H4 (cell line): ENCODE measurements at regions not wholly inside any gene's neighbourhood (a gene's known extent, or its start where the extent isn't known, plus 50 kb on each side); places are given as distances from the start of the nearest gene placed in this dataset.
"Not testable (repeated sequence)": the region's sequence is repeated elsewhere in the genome, so short reads cannot be mapped to it uniquely, and the experiment has no call there.

Experiments
- DNase-seq: peaks from one replicate; pipeline ENCODE4 v3.0.0-alpha.2; 2015; ENCODE audit warnings: low spot score

DNA sequence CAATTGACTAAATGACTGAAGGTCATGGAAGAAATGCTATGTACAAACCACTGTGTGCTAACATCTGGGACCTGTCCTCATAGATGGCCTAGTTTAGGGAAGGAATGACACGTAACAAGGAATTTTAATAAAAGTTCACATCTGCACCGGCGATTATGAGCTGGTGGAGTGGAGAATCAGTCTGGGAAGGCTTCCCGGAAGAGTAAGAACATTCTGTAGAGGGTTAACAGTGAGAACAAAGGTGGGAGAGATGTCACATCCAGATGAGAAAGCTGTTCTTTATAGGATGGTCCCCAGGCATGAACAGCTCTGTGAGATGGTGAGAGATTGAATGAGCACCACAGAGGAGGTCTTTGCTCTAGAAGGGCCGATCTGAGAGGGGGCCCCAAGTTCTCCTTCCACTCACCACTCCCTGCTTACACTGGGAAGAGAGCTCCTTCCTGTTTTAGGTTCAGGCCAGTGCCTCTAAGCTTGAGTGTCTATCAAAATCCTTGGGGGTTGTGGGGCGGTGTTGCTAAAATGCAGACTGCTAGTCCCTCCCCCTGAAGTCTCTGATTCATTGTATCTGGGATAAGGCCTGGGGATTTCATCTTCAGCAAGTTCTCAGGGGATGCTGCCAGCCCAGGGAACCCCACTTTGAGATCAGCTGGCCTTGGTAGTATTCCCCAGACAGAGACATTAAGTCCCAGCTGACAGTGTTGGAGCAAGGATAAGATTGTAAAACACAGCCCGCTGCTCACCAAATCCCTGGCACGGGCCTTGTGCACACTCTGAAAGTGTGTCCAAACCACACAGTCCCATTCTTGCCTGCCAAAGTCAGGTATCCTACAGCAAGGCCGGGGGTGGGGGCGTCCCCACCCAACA is 294.7 kb upstream of the MAF start:
- DNase-seq = no peak

DNA sequence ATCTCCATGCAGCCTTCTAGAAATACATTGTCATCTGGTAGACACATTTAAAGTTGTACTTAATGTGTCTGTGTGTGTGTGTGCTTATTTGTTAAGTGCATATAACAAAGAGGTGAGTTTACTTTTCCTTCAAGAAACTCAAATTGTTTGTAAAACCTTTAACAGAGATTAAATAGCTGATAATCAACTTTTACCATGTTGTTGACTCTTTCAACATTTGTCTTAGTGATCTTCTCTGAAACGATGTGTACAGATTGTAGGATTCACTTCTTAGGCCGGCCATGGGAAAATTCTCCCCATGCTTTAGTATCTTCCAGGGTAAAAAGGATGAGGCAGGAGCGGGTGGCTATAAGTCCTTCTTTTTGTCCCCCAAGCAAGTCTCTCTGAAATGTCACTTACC is 292.9 kb upstream of the MAF start:
- DNase-seq = no peak

DNA sequence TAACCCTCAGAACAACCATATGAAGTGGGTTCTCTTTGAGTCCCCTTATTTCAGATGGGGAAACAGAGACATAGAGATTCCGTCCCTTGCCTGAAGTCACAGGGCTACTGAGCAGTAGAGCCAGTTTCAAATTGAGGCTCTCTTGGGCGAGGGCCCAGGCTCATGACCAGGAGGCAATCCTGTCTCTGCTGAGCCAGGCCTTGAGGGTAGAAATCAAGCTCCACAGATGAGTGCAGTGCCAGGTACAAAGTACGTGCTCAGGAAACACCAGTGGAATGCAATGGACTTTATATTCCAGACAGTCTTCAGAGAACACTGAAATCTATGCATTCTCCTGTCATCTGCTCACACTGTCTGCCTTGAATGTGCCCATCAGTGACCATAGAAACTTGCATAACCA is 291.7 kb upstream of the MAF start:
- no peak for DNase-seq

DNA sequence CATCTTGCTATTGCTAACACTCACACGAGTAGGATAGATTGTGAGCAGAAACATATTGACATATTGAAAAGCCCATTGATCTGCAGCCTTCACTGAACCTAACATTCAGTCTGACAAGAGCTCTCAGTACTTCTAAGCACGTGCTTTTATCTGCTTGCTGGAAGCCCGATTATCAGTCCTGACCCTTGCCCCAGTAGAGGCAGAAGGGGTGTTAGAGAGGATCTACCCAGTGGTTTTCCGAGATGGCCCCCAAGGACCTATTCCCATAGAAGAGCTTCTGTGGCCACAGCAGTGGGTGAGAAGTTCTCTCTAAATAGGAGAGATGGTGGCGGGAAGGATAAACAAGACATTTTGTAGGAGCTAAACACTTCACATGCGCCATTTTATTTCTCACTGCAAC is 290.9 kb upstream of the MAF start:
- no peak for DNase-seq

DNA sequence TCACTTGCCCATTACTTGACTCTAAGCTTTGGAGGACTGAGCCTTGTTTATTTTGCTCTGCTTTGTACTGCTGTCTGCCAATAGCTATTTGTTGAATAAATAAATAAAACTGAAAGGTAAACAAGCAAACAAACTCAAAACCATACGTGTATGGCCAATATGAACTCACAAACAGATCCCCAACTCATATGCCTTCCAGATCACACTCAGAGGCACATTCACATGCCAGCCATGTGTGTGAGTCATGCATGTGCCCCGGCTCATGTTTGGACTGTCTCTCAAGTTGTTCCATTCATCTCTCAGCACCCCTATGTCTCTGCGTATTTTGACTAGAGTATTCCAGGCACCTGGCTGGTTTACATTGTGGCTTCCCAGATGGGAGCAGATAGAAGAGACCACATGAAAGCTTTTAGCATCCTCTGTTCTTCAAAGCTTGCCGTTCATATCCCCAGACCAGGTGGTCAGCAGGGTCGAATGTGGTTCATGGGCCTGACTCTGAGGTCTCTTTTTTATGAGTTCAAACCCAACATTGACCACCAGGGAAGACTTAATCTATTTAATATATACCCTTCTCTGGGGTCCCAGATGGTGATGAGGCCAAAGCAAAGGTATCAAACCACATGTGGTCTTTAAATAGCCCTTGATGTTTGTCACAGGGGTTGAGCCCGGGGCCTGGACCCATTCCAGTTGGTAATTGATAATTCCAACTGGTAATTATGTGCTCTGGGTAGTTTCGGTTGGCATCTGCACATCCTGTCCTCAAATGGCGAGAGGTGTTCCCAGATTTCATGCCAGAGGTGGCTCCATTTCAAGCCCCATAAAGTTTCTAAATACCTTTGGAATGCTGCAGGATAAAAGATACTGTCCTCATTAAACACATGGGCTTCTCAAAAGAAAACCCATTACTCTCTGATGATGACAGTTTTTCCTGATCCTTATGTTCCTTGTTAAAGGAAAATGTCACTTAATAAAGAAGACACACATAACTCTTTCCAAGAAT is 287.3 kb upstream of the MAF start:
- DNase-seq = no peak

DNA sequence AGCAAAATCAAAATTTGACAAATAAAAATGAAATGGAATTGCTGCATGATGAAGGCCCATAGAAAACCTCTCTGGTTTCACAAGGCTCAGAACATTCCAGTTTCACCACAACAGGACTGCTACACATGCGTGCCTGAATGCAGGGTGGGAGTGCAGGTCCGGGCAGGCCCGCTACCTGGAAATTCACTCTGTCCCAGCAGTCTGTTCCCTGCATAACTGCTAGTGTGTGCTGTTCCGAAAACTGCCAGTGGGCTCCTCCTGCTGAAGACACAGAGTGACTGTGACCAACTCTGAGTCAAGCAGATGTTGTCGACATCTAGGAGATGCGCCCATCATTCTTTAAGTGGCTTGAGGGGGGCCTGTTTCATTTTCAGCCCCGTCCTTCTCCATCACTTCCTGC is 284.8 kb upstream of the MAF start:
- no peak for DNase-seq

DNA sequence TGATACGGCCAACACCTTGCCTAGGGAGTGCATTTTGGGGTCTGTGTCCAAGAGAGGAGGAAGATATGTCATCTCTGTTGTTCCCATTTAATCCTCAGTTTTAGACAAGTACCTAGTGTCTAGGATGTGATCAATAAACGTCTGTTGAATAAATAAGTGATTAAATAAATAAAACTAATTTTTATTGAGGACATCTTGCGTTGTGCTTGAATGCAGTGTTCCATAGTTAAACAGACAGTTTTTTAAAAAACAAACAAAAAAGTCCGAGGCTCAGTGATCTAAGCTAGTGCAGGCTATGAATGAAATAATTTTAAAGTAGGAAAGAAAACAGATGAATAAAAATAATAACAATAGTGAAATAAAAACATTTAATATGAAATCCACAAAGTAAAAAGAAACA is 283.0 kb upstream of the MAF start:
- DNase-seq = no peak

DNA sequence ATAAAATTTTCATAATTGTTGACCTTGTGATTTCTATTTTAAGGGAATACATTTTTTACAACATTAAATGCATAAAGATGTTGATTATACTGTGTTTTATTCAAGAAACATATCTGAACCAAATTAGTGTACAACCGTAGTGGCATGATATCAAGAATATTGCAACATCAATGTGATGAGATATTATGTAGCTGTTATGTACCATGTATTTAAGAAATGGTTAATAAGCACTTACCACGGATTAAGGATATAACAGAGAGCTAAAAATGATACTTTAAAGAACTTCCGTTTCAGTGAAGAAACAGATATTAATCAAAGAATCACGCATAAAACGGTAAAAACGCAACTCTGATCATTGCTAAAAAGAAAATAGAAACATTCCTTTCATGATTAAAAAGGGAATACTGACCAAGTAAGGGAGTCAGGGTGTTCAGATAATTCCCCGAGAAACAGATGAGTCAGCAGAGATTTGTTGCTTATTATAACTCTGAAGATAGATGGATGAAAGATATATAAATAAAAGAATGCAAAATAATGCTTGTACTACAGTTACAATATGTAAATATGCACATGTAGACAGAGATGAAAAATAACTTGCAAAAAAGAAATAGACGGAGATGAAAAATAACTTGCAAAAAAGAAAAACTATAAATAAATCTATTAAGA is 281.9 kb upstream of the MAF start:
- DNase-seq = no peak

DNA sequence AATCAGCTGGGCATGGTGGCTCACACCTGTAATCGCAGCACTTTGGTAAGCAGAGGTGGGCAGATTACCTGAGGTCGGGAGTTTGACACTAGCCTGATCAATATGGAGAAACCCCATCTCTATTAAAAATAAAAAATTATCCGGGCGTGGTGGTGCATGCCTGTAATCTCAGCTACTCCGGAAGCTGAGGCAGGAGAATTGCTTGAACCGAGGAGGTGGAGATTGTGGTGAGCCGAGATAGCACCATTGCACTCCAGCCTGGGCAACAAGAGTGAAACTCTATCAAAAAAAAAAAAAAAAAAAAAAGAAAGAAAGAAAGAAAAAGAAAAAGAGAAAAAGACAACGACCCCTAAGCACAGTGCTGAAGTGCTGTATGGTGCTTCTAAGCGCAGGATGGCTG is 280.6 kb upstream of the MAF start:
- not testable (repeated sequence) for DNase-seq

DNA sequence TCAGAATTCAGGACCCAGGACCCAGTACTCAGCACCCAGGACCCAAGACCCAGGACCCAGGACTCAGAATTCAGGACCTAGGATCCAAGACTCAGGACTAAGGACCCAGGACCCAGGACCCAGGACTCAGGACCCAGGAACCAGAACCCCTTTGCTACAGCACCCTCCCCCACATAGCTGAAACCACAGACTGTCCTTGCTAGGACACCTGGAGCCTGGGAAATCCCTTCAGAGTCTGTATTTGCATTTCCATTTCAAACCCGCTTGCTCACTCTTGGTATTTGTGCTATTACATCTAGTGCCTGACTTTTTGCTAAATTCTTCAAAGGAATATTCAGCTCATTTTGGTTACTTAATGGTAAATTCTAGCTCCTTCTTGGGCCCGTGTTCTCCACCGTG is 275.8 kb upstream of the MAF start:
- no peak for DNase-seq

DNA sequence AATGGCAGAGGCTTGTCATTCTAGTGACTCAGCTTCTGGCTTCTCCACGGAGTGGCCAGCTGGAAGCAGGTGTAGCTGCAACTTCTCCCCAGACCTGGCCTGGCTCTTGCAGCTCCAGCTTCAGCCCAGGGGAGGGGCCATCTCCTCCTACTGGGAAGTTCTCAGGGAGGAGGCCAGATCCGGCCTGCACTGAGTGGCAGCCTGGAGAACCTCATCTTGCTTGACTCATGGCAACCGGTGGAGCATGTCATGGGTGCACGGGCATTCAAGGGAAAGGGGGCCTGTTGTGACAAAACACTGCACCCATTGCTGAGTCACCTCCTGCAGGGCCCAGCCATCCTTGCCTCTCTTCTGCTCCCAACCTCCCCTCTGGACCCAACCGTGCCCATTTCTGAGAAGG is 273.9 kb upstream of the MAF start:
- DNase-seq = peak; percentile 29

DNA sequence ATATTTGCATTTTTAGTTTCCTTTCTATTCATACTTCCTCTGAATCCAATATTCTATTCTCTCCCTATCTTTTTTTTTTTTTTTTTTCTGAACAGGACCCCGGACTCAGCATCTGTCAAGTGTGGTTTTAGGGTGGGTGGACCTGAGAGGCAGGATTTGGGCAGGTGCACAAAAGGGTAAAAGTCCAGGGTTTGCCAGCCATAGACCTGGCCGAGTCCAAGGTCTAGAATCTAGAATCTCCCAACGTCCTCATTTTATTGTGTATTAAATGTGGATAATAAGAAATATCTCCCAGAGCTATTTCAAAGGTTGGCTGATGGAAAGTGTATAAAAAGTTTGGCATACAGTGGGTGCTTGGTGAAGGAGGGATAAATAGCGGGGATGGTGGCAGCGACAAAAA is 273.3 kb upstream of the MAF start:
- no peak for DNase-seq

DNA sequence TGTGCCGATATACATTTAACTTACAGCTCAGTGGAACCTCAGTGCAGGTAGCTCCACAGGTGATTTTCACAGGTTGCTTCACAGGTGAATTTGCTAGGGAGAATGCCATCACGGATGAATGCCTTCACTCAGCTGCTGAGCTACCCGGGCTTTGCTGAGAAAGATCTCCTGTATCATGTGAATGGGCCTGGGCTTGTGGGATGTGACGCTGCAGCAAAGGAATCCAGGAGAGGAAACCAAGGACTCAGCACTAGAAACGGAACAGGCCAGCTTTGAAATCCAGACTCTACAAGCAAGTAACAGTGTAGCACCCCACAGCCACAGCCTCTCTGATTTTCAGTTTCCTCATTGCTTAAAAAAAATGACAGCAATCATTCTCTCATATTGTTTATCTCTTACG is 271.4 kb upstream of the MAF start:
- DNase-seq = no peak

DNA sequence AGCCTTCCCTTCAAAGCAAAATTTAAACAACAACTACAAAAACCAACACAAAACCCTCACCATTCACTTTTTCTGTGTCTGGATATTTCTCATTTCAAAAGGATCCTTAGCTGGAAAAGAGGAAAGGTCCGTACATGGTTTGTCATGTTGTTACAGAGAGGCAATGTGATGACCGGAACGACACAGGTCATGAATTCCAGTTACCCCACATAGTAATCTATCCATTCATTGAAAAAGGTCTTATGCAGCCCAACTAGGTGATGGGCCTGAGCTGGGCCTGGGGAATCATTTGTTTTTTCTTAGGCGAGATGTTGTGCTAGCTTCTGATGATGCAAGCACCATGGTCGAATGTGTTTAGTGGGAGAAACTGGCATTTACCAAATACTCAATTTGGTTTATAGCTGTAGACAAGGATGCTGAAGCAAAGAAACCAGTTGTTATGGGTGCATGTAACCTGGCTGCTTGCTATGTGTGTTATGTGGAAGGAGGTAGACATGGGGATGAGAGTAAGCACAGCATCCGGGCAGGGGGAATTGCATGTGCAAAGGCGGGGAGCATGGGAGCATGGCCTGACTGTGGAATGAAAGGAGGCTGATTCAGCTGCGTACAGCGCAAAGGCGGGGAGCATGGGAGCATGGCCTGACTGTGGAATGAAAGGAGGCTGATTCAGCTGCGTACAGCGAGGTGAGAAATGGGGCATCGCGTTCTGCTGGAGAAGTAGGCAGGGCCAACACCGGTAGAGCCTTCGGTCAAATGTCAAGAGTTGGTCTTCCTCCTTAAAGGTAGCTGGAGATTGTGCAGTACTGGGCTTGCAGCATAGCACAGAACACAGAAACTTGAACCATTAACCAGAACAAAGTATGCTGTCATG is 269.7 kb upstream of the MAF start:
- DNase-seq = no peak

DNA sequence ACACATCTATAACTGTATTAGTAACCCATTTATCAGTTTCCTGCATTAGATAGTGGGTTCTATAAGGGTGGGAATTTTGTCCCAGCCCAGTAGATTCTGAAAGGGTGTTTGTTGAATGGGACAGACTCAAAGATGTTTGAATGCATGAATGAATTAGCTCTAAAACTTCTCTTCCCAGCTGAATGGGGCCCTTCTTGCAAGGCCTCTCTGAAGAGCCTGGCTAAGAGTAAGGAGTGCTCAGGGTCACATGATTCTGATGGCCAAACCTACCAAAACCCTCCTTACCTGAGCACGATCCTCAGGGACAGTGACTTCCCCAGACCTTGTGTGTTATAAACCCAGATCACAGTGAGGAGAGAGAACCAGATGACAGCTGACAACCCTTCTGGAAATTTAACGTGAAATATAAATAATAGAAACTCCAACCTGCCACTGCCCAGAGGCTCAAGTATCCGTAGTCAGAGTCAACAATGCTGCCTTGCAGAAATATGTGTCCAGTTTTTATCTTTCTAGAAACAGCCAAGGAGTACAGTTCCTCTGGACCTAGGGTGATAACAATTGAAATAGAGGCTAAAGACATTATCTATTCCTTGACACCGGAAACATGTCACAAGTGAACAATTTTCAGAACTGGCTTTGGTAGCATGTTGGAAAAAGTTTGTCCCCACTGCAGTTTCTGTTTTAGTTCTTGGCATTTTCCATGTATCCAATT is 268.9 kb upstream of the MAF start:
- no peak for DNase-seq

DNA sequence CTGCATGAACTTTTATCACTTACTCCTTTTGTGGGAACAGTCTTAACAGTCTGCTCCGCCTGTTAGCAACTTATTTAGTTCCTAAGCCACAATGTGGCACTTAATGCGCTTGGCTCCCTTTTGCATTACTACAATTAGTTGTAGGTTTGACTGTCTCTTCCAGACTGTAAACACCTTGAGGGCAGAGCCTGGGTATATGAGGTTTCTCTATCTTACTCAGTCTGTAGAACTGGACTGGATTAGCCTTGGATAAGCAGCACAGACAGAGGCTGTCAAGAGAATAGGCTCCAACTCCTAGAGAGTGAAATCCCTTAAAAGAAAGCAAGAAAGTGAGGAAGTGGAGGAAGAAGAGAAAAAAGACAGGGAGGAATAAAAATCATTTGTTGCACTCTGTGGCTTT is 268.3 kb upstream of the MAF start:
- no peak for DNase-seq

DNA sequence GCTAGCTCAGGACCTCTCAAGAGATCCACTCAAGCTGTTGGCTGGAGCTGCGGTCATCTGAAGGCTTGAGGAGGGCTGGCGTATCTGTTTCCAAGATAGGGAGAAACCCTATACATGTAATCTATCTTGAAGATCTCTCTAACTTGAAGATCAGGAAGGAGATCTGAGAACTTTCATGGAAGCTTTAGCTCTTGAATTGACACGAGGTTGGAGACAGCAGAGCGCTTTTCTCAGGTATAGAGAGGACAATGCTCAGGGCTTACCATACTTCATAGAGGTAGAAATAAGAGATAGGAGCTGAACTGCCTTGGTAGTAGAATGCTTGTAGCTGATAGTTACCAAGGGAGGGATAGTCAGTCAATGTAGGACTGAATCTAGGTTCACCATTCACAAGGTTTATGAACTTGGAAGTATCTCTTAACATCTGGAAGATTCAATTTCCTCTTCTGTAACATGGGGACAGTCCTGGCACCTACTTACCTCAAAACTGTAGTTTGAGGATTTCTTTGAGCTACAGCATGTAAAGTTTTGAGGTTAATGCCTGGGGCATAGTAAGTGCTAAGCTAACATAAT is 267.0 kb upstream of the MAF start:
- no peak for DNase-seq

DNA sequence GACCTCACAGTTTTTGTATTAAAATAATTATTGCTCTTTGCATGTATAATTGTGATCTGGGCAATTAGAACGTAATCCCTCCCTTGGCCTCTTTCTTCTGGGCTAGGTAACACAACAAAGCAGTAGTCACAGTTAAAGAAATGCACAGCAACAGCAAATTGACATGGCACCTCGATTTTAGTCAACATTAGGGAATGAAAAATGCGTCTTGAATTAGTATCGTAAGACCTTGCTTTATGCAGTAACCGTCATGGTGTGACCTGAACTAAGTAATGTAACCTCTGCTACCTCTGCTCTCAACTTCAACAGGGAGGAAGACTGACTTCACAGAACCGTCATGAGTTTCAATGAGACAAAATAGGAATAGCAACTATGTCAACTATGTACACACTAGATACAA is 265.4 kb upstream of the MAF start:
- no peak for DNase-seq

DNA sequence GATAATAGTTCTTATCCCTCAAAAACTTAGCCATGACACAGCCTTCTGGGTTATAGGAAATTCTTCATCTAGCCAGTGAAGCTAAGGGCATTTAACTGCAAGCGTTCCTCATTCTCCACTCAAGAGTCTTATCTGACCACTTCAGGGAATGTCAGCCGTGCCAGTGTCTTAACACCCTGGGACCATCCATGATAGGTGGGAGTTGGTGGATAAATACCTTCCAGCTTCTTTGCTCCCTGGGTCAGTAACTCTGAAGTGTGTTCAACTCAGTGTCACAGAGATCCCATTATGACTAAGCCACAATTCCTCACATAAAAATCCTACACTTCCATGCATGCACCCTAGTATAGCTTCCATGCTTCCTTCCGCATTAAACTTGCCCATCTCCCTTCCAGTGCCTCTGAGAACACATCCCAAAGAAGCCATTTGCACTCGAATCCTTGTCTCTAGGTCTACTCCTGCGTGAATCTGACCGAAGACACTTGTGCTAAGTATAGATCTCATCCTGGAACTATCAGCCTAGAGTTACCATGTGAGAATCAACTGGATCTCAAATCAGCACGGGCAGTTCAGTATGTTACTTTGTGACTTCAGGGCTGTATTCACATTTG is 264.3 kb upstream of the MAF start:
- DNase-seq = no peak
